GM19240 (cell line): ENCODE measurements at regions not wholly inside any gene's neighbourhood (a gene's known extent, or its start where the extent isn't known, plus 50 kb on each side); places are given as distances from the start of the nearest gene placed in this dataset.

Experiments
- DNase-seq: peaks from one replicate; pipeline ENCODE4 v3.0.0; 2011; ENCODE audit warnings: low spot score; ENCODE audit not compliant: insufficient read length

DNA sequence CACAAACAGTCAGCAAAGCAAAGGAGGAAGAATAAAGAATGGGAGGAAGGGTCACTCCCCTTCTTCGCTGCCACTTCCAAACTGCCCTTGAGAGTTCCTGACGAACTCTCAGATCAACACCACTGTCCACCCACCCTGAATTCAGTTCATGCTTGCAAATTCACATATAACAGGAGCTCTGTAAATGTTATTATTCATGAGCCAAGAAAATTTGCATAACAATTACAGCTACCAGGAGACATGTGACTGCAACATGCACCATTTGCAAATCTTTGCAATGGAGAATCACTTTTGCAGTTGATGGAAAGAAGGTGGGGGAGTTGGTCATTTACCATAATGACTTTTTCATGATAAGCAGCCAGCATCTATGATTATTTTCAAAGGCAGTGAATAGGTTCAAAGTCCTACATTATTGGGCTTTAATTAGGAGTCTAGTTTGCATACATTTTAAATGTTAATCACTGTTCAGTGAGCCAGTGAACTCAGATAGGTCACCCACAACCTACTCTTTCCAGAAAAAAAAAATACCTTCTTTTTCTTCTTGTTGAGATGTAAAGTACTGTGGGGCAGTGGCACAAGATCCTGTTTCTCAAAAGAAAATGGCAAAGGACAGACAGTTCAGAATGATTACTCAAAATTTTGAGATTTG, 149.7 kb downstream of the CAAP1 start:
- DNase-seq = no peak

- no peak for DNase-seq
These were observed 157.4 kb downstream of the CAAP1 start for GRCh38 chr9:26735160-26735559.

DNA sequence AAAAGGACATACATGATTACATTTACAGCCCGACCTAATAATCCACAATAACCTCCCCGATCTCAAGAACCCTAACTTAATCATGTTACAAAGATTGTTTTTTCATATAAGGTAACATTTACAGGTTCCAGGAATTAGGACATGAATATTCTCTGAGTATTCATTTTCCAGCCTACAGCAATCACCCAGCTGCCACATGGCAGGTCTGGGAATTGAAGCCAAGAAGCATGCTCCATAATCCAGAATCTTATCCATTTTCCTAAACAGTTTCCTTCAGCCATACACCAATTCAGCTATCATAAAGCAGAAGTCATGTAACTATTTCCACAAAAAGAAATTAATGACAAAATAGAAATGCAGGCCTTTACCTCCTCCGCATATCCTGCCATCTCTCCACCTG, 163.4 kb downstream of the CAAP1 start:
- no peak for DNase-seq

GRCh38 chr9:26727471-26727870, 165.1 kb downstream of the CAAP1 start:
- DNase-seq = no peak

DNA sequence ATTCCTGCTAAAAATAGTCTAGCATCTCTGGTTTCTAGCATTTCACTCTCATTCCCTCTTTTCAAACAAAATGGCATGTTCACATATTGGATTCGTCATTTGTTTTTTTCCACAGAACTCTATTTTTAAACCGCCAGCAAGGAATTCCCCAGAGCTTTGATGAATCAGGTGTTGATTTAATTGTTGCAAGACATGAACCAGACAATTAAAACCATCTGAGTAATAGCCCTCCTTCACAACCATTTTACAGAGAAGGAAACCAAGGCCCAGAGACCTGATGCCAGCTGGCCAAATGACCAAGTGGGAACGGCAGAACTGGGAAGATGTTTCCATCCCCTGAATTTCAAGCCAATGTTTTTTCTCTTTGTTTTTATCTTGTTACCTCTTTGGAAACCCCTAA, 167.0 kb downstream of the CAAP1 start:
- DNase-seq = no peak

- DNase-seq = no peak
These were observed 169.1 kb downstream of the CAAP1 start for GRCh38 chr9:26723486-26723885.

GRCh38 chr9:26722755-26723154, 169.8 kb downstream of the CAAP1 start:
- DNase-seq = no peak

GRCh38 chr9:26710008-26710407, 182.6 kb downstream of the CAAP1 start:
- no peak for DNase-seq

- DNase-seq = no peak
These were observed 186.4 kb downstream of the CAAP1 start for GRCh38 chr9:26706223-26706622.

DNA sequence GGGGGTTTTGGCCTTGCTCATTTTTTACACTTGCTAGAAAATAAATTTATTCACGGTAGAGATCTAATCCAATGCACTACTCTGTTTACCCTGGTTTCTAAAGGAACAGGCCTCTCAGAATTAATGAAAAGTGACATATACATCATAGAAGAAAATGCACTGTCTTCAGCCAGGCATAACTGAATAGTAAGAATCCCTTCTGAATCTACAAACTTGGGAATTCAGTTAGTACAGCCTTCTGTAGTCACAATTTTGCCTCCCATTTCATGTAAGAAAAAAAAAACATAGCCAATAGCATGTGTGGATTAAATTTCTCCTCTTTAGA, 197.3 kb downstream of the CAAP1 start:
- DNase-seq = no peak

DNA sequence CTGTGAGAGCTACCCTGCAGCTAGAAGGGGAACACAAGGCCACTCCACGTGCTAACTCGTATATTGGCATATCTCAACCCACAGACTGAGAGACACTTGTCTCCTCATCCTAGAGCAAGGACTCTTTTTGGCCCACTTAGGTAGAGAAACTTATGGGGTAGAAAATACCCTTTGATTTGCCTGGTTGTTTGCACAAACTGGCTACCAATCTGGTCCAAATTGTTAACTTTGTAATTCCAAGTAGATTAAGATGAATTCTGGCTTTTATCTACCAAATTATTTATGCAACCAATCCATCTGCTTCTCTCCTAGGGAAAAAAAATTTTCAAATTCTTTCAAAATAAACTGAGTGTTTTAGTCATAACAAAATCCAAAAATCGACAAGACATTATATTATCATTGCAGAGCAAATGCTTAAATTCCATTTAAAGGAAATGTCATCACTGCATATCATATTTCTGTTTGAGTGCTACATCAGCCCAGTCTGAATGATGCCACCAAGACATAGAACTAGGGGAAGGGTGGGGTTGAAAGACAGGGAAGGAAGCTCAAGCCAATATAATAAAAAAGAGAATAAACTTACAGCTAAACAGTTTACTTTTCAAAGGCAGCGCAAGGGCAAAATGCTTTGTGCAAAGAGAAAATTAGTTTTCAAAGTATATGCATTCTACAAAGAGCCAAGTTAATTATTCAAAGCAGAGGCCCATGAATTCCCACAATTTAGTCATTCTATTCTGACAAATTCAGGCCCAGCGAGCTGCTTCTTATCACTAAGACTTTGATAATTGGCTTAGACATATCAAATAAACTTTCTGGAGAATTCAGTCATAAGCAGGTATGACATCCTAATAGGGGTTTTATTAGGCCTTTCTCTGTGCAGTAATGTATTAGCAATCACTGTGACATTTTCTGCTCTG, 198.0 kb downstream of the CAAP1 start:
- no peak for DNase-seq

GRCh38 chr9:26689041-26689440, 203.6 kb downstream of the CAAP1 start:
- no peak for DNase-seq

- no peak for DNase-seq
These were observed 205.2 kb downstream of the CAAP1 start for GRCh38 chr9:26687421-26687820.

DNA sequence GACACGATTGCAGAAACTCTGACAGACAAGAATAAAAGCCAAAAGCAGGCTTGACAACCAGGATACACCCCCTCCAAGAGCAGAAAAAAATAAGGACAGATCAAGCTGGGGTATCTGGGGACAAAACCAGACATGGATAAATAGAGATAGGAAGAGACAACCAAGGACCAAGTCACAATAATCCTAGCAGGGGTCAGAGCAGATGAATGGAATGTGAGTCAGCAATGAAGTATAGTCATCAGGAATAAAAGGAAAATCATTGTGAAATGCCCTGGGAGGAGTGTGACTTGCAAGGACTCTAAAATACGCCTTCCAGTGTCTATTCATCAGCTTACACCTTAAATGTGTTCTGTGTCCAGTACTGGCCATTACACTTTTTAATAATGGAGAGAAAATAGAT, 206.8 kb downstream of the CAAP1 start:
- DNase-seq = no peak

- DNase-seq = no peak
These were observed 208.6 kb downstream of the CAAP1 start for GRCh38 chr9:26684029-26684428.

- no peak for DNase-seq
These were observed 209.7 kb downstream of the CAAP1 start for GRCh38 chr9:26682796-26683496.

GRCh38 chr9:26682041-26682440, 210.6 kb downstream of the CAAP1 start:
- DNase-seq = no peak

DNA sequence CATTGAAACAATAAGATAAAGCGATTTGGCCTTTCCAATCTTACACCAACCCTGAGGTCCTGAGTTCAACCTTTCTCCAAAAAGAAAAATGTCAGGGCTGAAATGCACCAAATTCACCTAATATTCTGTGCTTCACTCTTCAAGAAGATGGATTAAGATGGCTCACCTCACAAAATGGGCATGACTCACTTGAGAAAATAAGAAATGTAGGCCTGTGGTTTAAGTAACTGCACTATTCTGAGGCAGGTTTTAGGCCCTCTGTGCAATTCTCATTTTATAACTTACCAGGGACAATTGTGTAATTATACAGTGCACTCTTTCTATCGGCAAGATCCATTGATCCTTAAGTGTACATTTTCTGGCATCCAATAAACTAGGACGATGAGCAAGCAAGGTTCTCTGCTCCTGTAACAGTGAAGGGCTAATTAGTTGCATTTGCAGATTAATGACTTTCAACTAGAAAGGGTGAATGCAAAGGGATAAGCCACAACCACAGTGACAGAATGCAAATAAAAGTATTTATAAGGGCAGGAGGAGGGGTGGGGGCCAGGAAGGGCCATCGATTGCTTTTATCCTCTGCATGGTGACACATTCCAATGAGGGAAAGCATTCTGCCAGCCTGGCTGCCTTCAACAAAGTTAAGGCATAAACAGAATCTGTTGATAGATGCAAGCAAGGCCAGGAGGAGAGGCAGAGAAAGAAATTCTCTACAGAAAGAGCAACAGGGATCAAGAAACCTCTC, 214.5 kb downstream of the CAAP1 start:
- DNase-seq = no peak

DNA sequence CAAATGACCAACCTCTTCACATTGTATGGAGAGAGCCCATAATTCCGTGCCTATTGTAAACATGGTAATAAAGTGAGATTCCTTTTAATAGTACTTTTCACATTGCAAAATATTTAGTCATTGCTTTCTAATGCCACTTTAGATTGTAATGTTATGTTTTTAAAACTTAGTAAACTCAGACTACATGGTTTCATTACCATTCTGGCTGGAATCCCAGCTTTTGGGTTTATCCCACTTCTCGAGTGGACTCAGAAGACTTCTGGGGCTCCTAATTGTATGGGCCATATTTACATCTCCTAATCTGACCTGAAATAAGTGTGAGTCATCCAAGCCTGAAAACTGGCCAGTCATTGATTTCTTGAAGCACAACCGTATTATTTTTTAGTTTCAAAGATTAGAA, 217.6 kb downstream of the CAAP1 start:
- no peak for DNase-seq

GRCh38 chr9:26673261-26673660, 219.3 kb downstream of the CAAP1 start:
- DNase-seq = no peak
